ENCODE measurements at regions not wholly inside any gene's neighbourhood (a gene's known extent, or its start where the extent isn't known, plus 50 kb on each side); places are given as distances from the start of the nearest gene placed in this dataset.

GRCh38 chr6:121660277-121660676 is 224.8 kb downstream of the GJA1 start (continued):
- TF ChIP-seq NR1H2 (CRISPR knock-in tag; IDR thresholded peaks at IDR 0.05; ENCODE audit: borderline replicate concordance, low read depth) (no peak), MIER2 (CRISPR knock-in tag; IDR thresholded peaks at IDR 0.05) (no peak), TFE3 (CRISPR knock-in tag; IDR thresholded peaks at IDR 0.05) (no peak), MYNN (CRISPR knock-in tag; IDR thresholded peaks at IDR 0.05; ENCODE audit: low read depth) (no peak)

- Histone ChIP-seq H3K4me3 (replicated peaks in 1 of 3; ENCODE audit: insufficient read depth in 1 of 3, low read depth in 2 of 3, low read length in 3 of 3) (no peak overlapping the region), H3K27me3 (ENCODE audit: control insufficient read depth in 1 of 2, insufficient read depth in 2 of 2, low read length in 2 of 2) (no peaks in the 10 kb centered on the region), H3K27ac (ENCODE audit: extremely low read length, insufficient read depth, low read length) (no peak overlapping the region), H2AFZ (ENCODE audit: low read length) (no peak overlapping the region), H3K36me3 (replicated peaks in 1 of 2; ENCODE audit: control insufficient read depth in 1 of 2, insufficient read depth in 2 of 2, low read length in 2 of 2) (no peaks in the 10 kb centered on the region), H3K79me2 (ENCODE audit: insufficient read depth, low read length) (no peaks in the 10 kb centered on the region), H3K9me3 (ENCODE audit: low read length) (no peaks in the 10 kb centered on the region), H4K20me1 (ENCODE audit: insufficient read depth, low read length) (no peaks in the 10 kb centered on the region), H3K4me2 (ENCODE audit: low read depth, low read length) (no peak overlapping the region), H3K9ac (ENCODE audit: insufficient read depth, low read depth, low read length) (no peak overlapping the region), H3K4me1 (ENCODE audit: insufficient read depth, low read length) (no peaks in the 10 kb centered on the region)
- no peak for ATAC-seq
- ChIA-PET POLR2A (no interaction called here), CTCF (ENCODE audit: low intra/inter-chr PET ratio, low total read pairs) (no interaction called here)
- TF ChIP-seq PRPF4 (IDR thresholded peaks at IDR 0.05; ENCODE audit: low read depth, low read length, poor library complexity, severe bottlenecking) (no peak), ZNF75D (CRISPR knock-in tag; IDR thresholded peaks at IDR 0.05; ENCODE audit: borderline replicate concordance) (no peak), BCL3 (CRISPR knock-in tag; IDR thresholded peaks at IDR 0.05) (no peak), NR2F2 (IDR thresholded peaks at IDR 0.05; ENCODE audit: borderline replicate concordance, low read depth) (no peak), ZBTB3 (CRISPR knock-in tag; IDR thresholded peaks at IDR 0.05; ENCODE audit: borderline replicate concordance, low read depth) (no peak), NCOA2 (CRISPR knock-in tag; IDR thresholded peaks at IDR 0.05) (no peak), HBP1 (CRISPR knock-in tag; IDR thresholded peaks at IDR 0.05; ENCODE audit: low read depth) (no peak), SMARCC2 (IDR thresholded peaks at IDR 0.05) (no peak), TEAD3 (CRISPR knock-in tag; optimal IDR thresholded peaks at IDR 0.05; ENCODE audit: borderline replicate concordance) (no peak), ZNF720 (CRISPR knock-in tag; IDR thresholded peaks at IDR 0.05) (no peak), ZNF550 (CRISPR knock-in tag; IDR thresholded peaks at IDR 0.05; ENCODE audit: borderline replicate concordance) (no peak)
- no peak for FAIRE-seq
- no peak for DNase-seq (ENCODE audit: low spot score)
- intact Hi-C loops (cut with micrococcal nuclease; ENCODE audit: unreplicated experiment) (no loop called here), in situ Hi-C loops (cut with HindIII; ENCODE audit: extremely low pct_ligation_motif_present, low pct_unique_long_range_greater_than_20kb) (no loop called here)
- no TSS peak for BruUV-seq (replicated peaks)
These were observed 227.9 kb downstream of the GJA1 start for GRCh38 chr6:121663292-121663810.
